GM12892 (cell line): ENCODE measurements at regions not wholly inside any gene's neighbourhood (a gene's known extent, or its start where the extent isn't known, plus 50 kb on each side); places are given as distances from the start of the nearest gene placed in this dataset.

Experiments used
- DNase-seq: peaks from one replicate; pipeline ENCODE4 v3.0.0; 2011; ENCODE audit not compliant: insufficient read length
- FAIRE-seq: peaks from 2 replicates; lab custom pipeline; 2011; peaks lifted over from hg19 to GRCh38; lab: Jason Lieb, UNC
- POLR2A ChIP-seq: IDR thresholded peaks from 2 replicates; pipeline ENCODE4 v1.6.1; 2011; ENCODE audit warnings: low read depth, low read length, control low read depth
- POLR2AphosphoS5 ChIP-seq: IDR thresholded peaks from 2 replicates; pipeline ENCODE4 v1.6.1; 2011; ENCODE audit warnings: low read depth, low read length, control low read depth
- TAF1 ChIP-seq: IDR thresholded peaks from 2 replicates; pipeline ENCODE4 v1.6.1; 2011; ENCODE audit warnings: low read depth, mild to moderate bottlenecking, control low read depth, low read length, borderline replicate concordance

DNA sequence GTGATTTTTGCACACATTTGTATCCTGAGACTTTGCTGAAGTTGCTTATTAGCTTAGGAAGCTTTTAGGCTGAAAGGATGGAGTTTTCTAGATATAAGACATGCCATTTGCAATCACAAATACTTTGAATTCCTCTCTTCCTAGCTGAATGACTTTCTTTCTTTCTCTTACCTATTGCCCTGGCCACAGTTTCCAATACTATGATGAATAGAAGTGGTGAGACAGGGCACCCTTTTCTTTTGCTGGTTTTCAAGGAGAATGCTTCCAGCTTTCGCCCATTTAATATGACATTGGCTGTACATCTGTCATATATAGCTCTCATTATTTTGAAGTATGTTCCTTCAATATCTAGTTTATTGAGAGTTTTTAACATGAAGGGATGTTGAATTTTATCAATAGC, 409.6 kb upstream of the EPHA7 start:
- DNase-seq (no peak), FAIRE-seq (no peak)
- no peak for TF ChIP-seq POLR2A
- no peak for TF ChIP-seq POLR2AphosphoS5
- TF ChIP-seq TAF1 = no peak

- DNase-seq (no peak), FAIRE-seq (no peak)
- TF ChIP-seq POLR2A (no peak), POLR2AphosphoS5 (no peak), TAF1 (no peak)
Observed at GRCh38 chr6:93828553-93828952, 409.2 kb upstream of the EPHA7 start.

DNA sequence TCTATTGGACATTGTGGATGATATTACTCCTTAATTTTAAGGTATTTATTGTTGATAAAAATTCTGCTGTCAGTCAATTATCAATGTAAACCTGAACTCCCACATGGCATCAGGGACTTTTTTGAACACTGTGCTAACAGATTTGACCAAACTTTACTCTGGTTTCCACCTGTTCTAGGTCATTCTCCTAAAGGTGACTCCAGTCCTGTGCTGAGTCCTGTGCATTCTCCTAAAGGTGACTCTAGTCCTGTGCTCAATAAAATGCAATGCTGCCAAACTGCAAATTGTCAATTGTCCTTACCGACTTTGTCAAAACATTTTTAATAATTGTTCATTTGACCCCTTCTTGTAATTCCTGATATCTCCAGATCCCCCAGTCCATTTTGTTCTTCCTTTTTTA, 408.4 kb upstream of the EPHA7 start:
- TF ChIP-seq POLR2AphosphoS5 = no peak
- TF ChIP-seq TAF1 = no peak
- TF ChIP-seq POLR2A = no peak
- FAIRE-seq = no peak
- no peak for DNase-seq

DNA sequence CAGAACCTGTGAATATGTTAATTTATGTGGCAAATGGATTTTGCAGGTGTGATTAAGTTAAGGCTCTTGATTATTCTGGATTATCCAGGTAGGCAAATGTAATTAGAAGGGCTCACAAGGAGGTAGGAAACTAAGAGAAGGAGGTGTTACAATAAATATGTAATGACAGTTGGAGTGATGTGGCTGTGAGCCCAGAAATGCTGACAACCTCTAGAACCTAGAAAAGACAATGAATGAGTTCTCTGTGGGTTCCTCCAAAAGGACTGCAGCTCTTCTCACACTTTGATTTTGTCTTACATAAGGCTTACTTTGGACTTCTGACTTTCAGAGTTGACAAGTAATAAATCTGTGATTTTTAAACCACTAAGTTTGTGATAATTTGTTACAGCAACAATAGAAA, 406.6 kb upstream of the EPHA7 start:
- DNase-seq (no peak), FAIRE-seq (no peak)
- TF ChIP-seq POLR2AphosphoS5 (no peak), POLR2A (no peak), TAF1 (no peak)

DNA sequence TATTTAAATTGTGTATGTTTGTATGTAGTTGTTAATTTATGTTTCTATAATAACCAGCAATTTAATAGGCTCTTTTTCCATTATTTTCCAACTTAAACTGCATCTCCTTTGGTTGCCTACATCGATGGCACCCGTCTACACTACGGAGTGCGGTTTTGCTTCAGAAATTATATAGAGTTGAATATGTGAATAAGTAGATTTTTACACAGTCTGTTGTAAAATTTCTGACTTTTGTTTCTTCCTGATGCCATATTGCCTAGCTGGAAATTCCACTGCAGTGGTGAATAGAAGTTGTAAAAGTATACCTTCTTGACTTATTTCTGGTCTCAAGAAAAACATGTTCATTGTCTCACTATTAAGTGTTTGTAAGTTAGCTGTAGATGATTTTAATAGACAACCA, 404.1 kb upstream of the EPHA7 start:
- FAIRE-seq (no peak), DNase-seq (no peak)

DNA sequence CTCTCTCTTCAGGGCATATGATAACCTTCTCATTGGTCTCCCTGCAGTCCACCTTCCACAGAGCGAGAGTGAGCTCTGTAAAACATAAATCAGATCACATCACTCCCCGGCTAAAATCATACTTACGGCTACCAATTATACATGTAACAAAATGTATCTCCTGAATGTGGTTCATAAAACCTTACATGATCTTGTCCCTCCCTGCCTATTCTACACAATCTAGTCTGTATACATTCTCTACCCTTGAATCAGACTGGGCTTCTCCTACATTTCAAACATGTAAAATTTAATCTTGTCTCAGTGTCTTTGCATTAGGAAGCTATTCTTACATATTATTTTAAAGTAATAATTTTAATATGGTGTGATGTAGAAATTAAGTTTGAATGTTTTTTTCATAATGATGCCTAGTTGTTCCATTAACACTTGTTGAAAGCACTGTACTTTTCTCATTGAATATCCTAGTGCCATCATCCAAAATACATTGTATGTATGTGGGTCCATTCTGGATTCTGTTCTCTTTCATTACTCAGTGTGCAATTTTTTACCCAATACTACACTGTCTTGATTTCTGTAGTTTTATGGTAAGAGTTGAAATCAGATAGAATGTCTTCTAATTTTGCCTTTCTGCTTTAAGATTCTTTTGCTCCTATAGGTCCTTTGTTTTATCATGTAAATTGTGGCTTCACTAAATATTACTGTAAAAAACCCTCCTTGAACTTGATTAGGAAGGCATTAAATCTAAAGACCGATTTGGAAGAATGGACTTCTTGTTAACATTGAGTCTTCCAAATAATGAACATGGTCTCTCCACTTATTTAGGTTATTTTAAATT, 403.3 kb upstream of the EPHA7 start:
- DNase-seq = no peak
- TF ChIP-seq TAF1 = no peak
- no peak for TF ChIP-seq POLR2AphosphoS5
- TF ChIP-seq POLR2A = no peak
- no peak for FAIRE-seq

More for the DNA sequence above, 404.1 kb upstream of the EPHA7 start:
- no peak for TF ChIP-seq TAF1
- no peak for TF ChIP-seq POLR2A
- no peak for TF ChIP-seq POLR2AphosphoS5

- FAIRE-seq (no peak), DNase-seq (no peak)
- TF ChIP-seq POLR2AphosphoS5 (no peak), TAF1 (no peak), POLR2A (no peak)
Observed at GRCh38 chr6:93821953-93822352, 402.6 kb upstream of the EPHA7 start.

DNA sequence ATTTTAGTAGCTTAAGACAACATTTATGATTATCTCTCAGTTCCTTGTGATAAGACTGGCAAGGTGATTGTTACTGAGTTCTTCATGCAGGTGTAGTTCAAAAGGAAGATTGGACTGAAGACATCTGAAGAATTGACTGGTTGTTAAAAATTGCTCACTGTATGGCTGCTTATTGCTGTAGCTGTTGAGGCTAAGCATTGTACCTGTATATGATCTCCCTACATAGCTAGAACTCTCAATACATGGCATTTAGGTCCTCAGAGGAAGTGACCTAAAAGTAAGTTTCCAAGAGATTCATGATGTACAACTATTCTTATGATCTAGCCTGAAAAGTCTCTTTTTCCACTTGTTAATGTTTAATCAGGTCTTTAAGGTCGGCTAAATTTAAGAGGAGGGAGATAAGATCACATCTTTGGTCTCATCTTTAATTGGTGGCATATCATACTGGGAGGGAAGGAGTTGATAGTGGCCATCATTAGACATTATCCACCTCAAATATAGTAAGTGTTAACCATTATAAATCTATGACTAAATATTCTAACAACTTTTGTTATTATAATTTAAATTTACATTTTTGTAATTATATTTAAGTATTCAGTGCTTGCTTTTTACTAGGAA, 401.2 kb upstream of the EPHA7 start:
- FAIRE-seq (no peak), DNase-seq (no peak)
- TF ChIP-seq POLR2AphosphoS5 (no peak), TAF1 (no peak), POLR2A (no peak)

DNA sequence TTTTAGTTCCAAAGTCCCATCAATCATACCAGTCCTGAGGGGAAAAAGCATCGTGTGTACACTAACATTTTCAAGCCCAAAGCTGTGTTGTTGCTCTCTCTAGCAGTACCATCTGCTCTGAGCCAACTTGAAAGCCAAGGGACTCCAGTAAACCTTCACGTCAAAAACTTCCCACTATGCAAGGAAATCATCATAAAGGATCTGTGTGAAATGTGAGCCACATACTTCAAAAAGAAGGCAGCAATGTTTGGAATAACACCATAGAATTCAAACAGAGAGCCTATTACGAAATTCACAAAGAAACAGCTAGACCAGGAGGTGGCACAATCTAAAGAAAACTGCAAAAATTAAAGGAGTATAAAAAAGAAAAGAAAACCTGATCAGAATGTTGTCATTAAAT, 399.8 kb upstream of the EPHA7 start:
- FAIRE-seq (no peak), DNase-seq (no peak)

GRCh38 chr6:93817937-93818336, 398.6 kb upstream of the EPHA7 start:
- TF ChIP-seq POLR2AphosphoS5 (no peak), TAF1 (no peak), POLR2A (no peak)
- FAIRE-seq (no peak), DNase-seq (no peak)

More for the DNA sequence above, 399.8 kb upstream of the EPHA7 start:
- TF ChIP-seq POLR2AphosphoS5 (no peak), TAF1 (no peak)

GRCh38 chr6:93806409-93807270, 387.3 kb upstream of the EPHA7 start:
- TF ChIP-seq TAF1 (no peak), POLR2A (no peak), POLR2AphosphoS5 (no peak)
- DNase-seq (no peak), FAIRE-seq (no peak)
